ENCODE measurements at regions not wholly inside any gene's neighbourhood (a gene's known extent, or its start where the extent isn't known, plus 50 kb on each side); places are given as distances from the start of the nearest gene placed in this dataset.

DNA sequence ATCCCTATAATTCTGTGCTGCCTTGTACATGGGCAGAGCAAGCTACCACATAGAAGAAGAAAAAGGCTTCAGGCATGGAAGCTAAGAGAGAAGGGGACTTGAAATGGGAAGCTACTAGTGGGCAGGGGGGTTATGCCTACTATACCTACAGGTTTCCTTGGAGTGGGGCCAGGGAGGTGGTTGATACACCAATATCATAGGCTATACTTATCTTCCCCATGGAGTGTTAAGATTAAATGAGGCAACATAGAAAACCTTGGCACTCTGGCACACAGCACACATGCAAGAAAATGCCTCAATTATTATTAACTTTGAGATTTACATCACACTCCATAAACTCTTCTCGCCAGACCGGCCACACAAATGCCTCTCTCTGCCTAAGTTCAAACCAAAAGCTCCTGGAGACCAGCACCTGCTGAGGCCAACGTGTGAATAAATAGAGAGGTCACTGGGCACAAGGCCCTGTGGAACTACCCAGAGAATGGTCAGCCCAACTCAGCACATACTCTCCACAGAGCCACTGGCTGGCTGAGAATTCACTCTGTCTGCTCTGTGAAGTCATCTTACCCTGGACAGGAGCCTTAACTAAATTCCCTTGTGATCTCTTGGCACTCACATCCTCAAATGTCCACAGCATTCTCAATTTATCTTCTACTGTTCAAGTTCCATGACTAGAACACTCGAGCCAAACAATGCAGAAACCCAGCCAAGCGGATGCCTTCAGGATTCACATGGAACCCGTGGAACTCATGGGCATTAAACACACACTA lies 498.7 kb downstream of the BCL11A start:
- Histone ChIP-seq H3K79me2 (ENCODE audit: insufficient read depth, low read length) (no peaks in the 10 kb centered on the region), H3K9ac (ENCODE audit: low read length) (no peak overlapping the region), H3K4me1 (ENCODE audit: insufficient read depth, low read length, severe bottlenecking) (no peaks in the 10 kb centered on the region), H3F3A (ENCODE audit: insufficient read depth, low read length) (no peaks in the 10 kb centered on the region), H3K9me2 (ENCODE audit: low read depth, low read length) (no peaks in the 10 kb centered on the region), H3K27me3 (ENCODE audit: insufficient read depth, low read length) (no peaks in the 10 kb centered on the region), H3K4me3 (ENCODE audit: low read depth, low read length, poor library complexity, severe bottlenecking) (no peak overlapping the region), H3K9me3 (ENCODE audit: low read length) (no peaks in the 10 kb centered on the region), H2AFZ (ENCODE audit: low read length) (no peak overlapping the region), H3K4me2 (ENCODE audit: low read length) (no peak overlapping the region), H4K20me1 (ENCODE audit: insufficient read depth, low read length) (no peaks in the 10 kb centered on the region), H3K36me3 (ENCODE audit: insufficient read depth, low read length) (no peaks in the 10 kb centered on the region), H3K27ac (ENCODE audit: low read depth, low read length, poor library complexity, severe bottlenecking) (no peak overlapping the region)
- TF ChIP-seq EZH2 (IDR thresholded peaks at IDR 0.05; ENCODE audit: borderline replicate concordance, low read length), result no peak
- TF ChIP-seq, protein P1, sequence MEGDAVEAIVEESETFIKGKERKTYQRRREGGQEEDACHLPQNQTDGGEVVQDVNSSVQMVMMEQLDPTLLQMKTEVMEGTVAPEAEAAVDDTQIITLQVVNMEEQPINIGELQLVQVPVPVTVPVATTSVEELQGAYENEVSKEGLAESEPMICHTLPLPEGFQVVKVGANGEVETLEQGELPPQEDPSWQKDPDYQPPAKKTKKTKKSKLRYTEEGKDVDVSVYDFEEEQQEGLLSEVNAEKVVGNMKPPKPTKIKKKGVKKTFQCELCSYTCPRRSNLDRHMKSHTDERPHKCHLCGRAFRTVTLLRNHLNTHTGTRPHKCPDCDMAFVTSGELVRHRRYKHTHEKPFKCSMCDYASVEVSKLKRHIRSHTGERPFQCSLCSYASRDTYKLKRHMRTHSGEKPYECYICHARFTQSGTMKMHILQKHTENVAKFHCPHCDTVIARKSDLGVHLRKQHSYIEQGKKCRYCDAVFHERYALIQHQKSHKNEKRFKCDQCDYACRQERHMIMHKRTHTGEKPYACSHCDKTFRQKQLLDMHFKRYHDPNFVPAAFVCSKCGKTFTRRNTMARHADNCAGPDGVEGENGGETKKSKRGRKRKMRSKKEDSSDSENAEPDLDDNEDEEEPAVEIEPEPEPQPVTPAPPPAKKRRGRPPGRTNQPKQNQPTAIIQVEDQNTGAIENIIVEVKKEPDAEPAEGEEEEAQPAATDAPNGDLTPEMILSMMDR (IDR thresholded peaks at IDR 0.05; ENCODE audit: low read length), result no peak

DNA sequence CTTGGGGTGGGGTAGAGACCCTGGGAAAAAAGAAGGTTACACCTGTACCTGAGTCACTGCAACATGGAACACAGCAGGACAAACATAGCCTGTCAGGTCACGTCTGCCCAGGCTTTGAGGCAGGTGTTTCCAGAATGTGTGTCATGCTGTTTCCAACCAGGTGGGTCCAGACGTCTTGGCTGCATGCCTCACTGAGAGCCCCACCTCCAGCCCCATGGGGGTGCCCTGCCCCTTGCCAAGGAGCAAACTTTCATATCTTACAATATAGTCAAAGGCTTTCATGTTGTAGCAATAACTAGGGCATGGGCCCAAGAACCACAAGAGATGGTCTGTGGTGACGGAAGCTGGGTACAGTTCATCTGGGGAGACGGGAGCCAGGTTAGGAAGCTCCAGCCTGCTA lies 499.7 kb downstream of the BCL11A start:
- H3K27me3 ChIP-seq (ENCODE audit: insufficient read depth, low read length), result no peaks in the 10 kb centered on the region
- H2AFZ ChIP-seq (ENCODE audit: low read length), result no peak overlapping the region
- H3F3A ChIP-seq (ENCODE audit: insufficient read depth, low read length), result no peaks in the 10 kb centered on the region
- H3K4me3 ChIP-seq (ENCODE audit: low read depth, low read length, poor library complexity, severe bottlenecking), result no peak overlapping the region
- no peaks in the 10 kb centered on the region for H3K9me3 ChIP-seq (ENCODE audit: low read length)
- no peaks in the 10 kb centered on the region for H3K9me2 ChIP-seq (ENCODE audit: low read depth, low read length)
- no peaks in the 10 kb centered on the region for H3K36me3 ChIP-seq (ENCODE audit: insufficient read depth, low read length)
- no peaks in the 10 kb centered on the region for H3K4me1 ChIP-seq (ENCODE audit: insufficient read depth, low read length, severe bottlenecking)
- H4K20me1 ChIP-seq (ENCODE audit: insufficient read depth, low read length), result no peaks in the 10 kb centered on the region
- no peak overlapping the region for H3K9ac ChIP-seq (ENCODE audit: low read length)
- H3K27ac ChIP-seq (ENCODE audit: low read depth, low read length, poor library complexity, severe bottlenecking), result no peak overlapping the region
- no peaks in the 10 kb centered on the region for H3K79me2 ChIP-seq (ENCODE audit: insufficient read depth, low read length)
- TF ChIP-seq EZH2 (IDR thresholded peaks at IDR 0.05; ENCODE audit: borderline replicate concordance, low read length), result no peak
- TF ChIP-seq, protein P1 (IDR thresholded peaks at IDR 0.05; ENCODE audit: low read length), result no peak
- no peak overlapping the region for H3K4me2 ChIP-seq (ENCODE audit: low read length)

DNA sequence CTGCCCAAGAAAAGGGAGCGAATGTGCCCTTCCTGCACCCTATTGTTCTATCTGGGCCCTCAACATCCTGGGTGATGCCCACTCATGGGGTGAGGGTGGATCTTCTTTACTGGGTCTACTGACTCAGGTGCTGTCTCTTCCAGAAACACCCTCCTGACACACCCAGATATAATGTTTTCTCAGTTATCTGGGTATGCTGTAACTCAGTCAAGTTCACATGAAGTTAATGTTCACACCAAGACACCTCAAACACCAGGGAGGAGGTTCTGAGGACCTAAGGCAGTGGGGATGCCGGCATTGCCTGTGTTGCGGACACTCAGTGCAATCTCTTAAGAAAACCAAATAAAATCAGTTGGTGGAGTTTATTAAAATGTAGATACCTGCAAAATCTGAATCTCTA lies 500.9 kb downstream of the BCL11A start:
- Histone ChIP-seq H3K9me2 (ENCODE audit: low read depth, low read length) (no peaks in the 10 kb centered on the region), H3K9ac (ENCODE audit: low read length) (no peak overlapping the region), H3K4me3 (ENCODE audit: low read depth, low read length, poor library complexity, severe bottlenecking) (no peak overlapping the region), H3K27me3 (ENCODE audit: insufficient read depth, low read length) (no peaks in the 10 kb centered on the region), H3F3A (ENCODE audit: insufficient read depth, low read length) (no peaks in the 10 kb centered on the region), H4K20me1 (ENCODE audit: insufficient read depth, low read length) (no peaks in the 10 kb centered on the region), H3K36me3 (ENCODE audit: insufficient read depth, low read length) (no peaks in the 10 kb centered on the region), H3K27ac (ENCODE audit: low read depth, low read length, poor library complexity, severe bottlenecking) (no peak overlapping the region), H3K79me2 (ENCODE audit: insufficient read depth, low read length) (no peaks in the 10 kb centered on the region), H2AFZ (ENCODE audit: low read length) (no peak overlapping the region), H3K9me3 (ENCODE audit: low read length) (no peaks in the 10 kb centered on the region), H3K4me1 (ENCODE audit: insufficient read depth, low read length, severe bottlenecking) (no peaks in the 10 kb centered on the region), H3K4me2 (ENCODE audit: low read length) (no peak overlapping the region)
- TF ChIP-seq, protein P1 (IDR thresholded peaks at IDR 0.05; ENCODE audit: low read length), result no peak
- no peak for TF ChIP-seq EZH2 (IDR thresholded peaks at IDR 0.05; ENCODE audit: borderline replicate concordance, low read length)

Measured in OCI-LY1 (cell line).